ENCODE measurements at regions not wholly inside any gene's neighbourhood (a gene's known extent, or its start where the extent isn't known, plus 50 kb on each side); places are given as distances from the start of the nearest gene placed in this dataset.

- no peak for TF ChIP-seq CTCF (IDR thresholded peaks at IDR 0.05; ENCODE audit: control insufficient read depth, insufficient read depth, low read depth, low read length, missing control alignments)
- no peak for DNase-seq (ENCODE audit: low read depth)
- no peak overlapping the region for H3K4me3 ChIP-seq (ENCODE audit: control insufficient read depth, low read depth, low read length)
These were observed 310.4 kb downstream of the AJAP1 start for GRCh38 chr1:4964634-4965345.

GRCh38 chr1:4963251-4963650, 308.8 kb downstream of the AJAP1 start:
- DNase-seq (ENCODE audit: low read depth): no peak
- TF ChIP-seq CTCF (IDR thresholded peaks at IDR 0.05; ENCODE audit: control insufficient read depth, insufficient read depth, low read depth, low read length, missing control alignments): no peak

GRCh38 chr1:4962836-4963235, 308.4 kb downstream of the AJAP1 start:
- TF ChIP-seq CTCF (IDR thresholded peaks at IDR 0.05; ENCODE audit: control insufficient read depth, insufficient read depth, low read depth, low read length, missing control alignments): no peak
- H3K4me3 ChIP-seq (ENCODE audit: control insufficient read depth, low read depth, low read length): no peak overlapping the region
- no peak for DNase-seq (ENCODE audit: low read depth)

More at GRCh38 chr1:4963251-4963650, 308.8 kb downstream of the AJAP1 start:
- H3K4me3 ChIP-seq (ENCODE audit: control insufficient read depth, low read depth, low read length): no peak overlapping the region

- H3K4me3 ChIP-seq (ENCODE audit: control insufficient read depth, low read depth, low read length): no peak overlapping the region
- TF ChIP-seq CTCF (IDR thresholded peaks at IDR 0.05; ENCODE audit: control insufficient read depth, insufficient read depth, low read depth, low read length, missing control alignments): no peak
- DNase-seq (ENCODE audit: low read depth): no peak
These were observed 307.7 kb downstream of the AJAP1 start for GRCh38 chr1:4961935-4962645.

- no peak for TF ChIP-seq CTCF (IDR thresholded peaks at IDR 0.05; ENCODE audit: control insufficient read depth, insufficient read depth, low read depth, low read length, missing control alignments)
- no peak for DNase-seq (ENCODE audit: low read depth)
- no peak overlapping the region for H3K4me3 ChIP-seq (ENCODE audit: control insufficient read depth, low read depth, low read length)
These were observed 306.5 kb downstream of the AJAP1 start for GRCh38 chr1:4960782-4961475.

- no peak overlapping the region for H3K4me3 ChIP-seq (ENCODE audit: control insufficient read depth, low read depth, low read length)
- DNase-seq (ENCODE audit: low read depth): no peak
- TF ChIP-seq CTCF (IDR thresholded peaks at IDR 0.05; ENCODE audit: control insufficient read depth, insufficient read depth, low read depth, low read length, missing control alignments): no peak
These were observed 305.9 kb downstream of the AJAP1 start for GRCh38 chr1:4960336-4960735.
